NCI-H2171 treated with DMSO at 0.1 percent for 48 hours (cell line): ENCODE measurements at regions not wholly inside any gene's neighbourhood (a gene's known extent, or its start where the extent isn't known, plus 50 kb on each side); places are given as distances from the start of the nearest gene placed in this dataset.
"Not testable (repeated sequence)": the region's sequence is repeated elsewhere in the genome, so short reads cannot be mapped to it uniquely, and the experiment has no call there.

Experiments
- DNase-seq: peaks from one replicate; lab custom pipeline; 2025; lab: John Stamatoyannopoulos, UW

DNA sequence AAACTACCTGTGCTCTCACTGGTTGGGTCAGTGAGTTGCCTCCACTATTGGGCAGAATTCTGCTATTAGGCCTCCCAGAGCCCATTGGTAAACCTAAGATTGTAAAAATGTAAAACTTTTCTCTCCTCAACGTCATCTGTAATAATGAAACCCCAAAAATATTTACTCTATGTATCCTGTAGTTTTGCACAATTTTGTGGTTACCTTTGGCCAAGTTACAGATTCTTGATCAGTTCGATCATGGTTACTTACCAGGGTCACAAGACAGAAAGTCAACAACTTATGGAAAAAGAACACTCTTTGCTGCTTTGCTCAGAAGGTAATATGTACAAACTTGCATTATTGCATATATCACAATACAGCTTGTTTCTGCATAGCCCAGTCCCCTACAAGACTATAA lies 83.7 kb upstream of the KIF2A start:
- not testable (repeated sequence) for DNase-seq

DNA sequence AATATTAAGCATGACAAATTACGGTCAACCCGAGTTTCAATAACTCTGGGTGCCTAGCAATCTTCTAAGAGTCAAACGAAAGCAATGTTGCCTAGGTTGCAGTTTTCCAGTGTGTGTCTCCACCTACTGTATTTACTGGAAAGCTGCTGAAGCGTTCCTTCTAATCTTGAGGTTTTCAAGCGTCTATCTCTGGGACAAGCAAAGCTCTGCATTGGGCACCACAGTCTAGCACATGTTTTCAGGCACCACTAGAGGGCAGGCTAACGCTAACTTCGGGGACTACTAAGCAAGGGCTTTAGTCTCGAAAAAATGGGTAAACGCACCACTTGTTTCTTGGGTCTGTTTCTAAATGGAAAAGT lies 82.7 kb upstream of the KIF2A start:
- DNase-seq = not testable (repeated sequence)

DNA sequence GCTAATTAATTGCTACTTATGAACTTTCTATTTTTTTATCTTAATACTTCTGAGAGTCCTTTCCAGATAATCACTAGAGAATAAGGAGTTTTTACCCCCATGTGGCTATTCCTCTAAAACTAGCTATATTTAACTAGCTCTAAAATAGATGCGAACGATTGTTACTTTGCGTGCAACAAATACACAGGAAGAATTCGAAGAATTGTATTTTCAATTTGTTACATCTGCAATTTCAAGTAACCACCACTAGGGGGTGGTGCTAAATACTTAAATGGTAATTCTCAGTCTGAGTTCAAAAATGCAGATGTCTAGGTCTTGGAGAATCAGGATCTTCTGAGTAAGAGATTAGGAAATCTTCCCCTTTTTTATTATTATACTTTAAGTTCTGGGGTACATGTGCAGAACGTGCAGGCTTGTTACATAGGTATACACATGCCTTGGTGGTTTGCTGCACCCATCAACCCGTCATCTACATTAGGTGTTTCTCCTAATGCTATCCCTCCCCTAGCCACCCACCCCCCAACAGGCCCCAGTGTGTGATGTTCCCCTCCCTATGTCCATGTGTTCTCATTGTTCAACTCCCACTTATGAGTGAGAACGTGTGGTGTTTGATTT lies 80.9 kb upstream of the KIF2A start:
- not testable (repeated sequence) for DNase-seq

DNA sequence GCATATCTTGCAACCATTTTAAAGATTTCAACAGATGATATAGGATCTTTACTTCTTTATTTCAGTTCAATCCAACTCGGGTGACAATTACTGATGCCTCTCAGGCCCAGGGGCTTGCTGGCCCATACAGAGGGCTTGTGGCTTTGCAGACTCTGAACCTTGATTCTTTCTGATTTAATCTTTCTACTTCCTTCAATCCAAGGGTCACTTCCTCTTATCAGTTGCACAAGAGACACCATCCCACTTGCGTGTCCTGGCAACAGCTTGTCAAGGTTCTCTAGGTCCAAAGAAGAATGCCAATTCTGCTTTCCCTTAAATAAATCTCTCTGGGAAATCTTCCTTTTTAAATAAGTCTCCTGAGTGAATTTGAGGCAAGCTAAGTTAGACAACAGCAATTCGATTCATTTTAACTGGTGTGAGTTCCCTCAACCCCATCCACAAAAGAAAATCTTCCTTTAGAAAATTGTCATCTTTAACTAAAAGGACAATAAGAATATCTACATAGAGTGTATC lies 75.1 kb upstream of the KIF2A start:
- not testable (repeated sequence) for DNase-seq

DNA sequence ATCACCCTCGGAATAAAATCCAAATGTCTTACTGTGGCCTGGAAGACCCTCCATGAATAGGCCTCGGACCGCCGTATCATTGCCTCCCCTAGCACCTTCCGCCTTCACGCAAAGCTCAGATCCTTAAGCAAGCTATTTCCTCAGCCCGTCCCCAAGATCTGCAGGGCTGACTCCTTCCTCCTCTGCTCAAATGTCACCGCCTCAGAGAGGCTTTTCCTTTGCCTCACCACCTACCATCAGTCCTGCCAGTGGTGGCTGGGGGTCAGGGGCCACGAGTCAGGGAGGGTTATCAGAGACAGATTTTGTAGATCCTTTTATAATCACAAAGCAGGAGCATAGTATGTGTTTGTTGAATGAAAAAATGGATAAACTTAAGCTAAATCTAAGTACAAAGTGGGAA lies 74.4 kb upstream of the KIF2A start:
- DNase-seq = no peak

DNA sequence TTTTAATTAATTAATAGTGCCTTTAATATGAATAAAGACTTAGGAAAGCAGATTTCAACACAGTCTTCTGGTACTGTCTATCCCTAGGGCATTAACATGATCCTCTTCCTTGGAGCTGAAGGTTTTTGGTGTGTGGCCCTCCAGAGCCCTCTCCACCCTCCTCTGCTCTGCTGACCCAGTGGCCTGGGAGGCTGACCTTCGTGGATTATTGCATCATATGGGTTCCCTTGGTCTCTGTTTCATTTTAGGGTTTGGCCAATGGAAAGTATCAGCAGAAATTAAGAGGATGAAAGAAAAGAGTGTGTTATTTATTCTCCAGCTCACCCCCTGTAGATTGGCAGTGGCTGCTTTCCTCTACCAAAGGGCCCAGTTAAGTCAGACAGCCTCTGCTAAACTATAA lies 73.8 kb upstream of the KIF2A start:
- DNase-seq = not testable (repeated sequence)

DNA sequence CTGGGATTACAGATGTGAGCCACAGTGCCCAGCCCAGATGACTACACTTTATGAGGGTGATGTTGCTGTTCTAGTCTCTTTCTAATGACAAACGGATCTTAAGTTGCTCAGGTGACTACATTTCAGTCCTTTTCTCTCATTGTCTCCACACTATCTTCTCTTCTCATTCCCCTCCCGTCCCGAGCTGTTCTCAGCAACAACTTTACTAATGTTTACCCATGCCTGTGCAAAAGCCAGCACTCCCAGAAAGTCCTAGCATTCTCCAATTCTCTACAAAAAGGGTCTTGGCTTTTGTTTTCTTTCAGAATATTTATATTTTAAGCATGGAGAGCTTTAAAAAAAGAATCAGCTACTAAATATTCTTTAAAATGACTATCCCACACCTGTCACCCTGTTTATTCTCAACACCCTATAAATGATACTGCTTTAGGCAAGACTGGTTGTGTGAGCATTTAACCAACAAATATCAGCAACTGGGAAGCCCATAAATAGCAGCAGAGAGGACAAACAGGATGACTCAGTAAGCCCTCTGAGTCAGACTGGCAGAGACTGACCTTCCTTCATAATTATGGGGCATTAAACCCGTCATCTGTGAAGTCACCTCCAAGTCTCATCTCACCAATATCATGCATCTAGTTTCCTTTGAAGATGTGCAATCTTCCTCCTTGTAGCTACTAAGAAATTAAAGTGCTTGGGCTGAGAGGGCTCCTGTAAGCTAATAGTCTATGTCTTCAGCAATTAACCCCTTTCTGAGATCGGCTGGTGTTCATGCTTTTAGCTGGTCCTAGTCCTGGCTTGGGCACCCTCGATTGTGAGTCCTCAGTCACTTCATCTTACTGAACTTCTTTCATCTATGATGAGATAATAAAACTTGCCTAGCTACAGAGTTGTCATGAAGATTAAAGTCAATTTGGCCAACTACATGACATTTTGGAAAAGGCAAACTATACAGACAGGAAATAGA lies 72.6 kb upstream of the KIF2A start:
- DNase-seq = not testable (repeated sequence)

DNA sequence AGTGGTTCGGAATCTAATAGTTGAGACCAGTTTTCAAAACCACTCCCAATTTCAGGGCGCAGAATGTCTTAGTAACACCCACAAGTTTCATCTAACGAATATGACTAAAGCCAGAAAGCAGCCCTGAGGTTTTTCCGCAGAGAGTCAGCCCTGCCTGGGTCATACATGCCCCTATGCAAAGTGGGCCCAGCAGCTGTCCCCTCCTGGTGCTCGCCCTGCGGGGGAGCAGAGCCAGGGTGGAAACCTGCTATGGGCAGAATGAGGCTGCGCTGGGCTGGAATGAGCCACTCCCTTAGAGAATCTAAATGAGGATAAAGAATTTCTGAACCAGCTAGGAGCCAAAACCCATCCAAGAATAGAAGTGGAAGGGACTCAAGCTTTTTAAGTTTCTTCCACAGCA lies 69.4 kb upstream of the KIF2A start:
- not testable (repeated sequence) for DNase-seq

DNA sequence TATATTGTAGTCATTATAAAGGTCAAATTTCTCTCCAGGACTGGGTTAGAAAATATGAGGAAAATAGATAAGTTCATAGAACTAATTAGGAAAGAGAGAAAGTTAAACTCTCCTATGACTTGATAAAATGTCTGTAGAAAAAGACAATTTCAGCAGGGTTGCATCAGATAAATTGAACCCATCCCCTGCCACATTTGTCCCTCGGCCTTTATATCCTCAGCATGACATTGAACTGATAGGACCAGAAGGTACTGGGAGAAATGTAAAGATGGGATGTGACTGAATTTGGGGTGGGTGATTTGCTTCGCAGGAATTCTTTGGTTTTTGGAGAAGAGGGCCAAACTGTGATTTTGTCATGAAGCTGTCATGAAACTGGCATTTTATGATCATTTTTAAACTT lies 68.1 kb upstream of the KIF2A start:
- DNase-seq = not testable (repeated sequence)

DNA sequence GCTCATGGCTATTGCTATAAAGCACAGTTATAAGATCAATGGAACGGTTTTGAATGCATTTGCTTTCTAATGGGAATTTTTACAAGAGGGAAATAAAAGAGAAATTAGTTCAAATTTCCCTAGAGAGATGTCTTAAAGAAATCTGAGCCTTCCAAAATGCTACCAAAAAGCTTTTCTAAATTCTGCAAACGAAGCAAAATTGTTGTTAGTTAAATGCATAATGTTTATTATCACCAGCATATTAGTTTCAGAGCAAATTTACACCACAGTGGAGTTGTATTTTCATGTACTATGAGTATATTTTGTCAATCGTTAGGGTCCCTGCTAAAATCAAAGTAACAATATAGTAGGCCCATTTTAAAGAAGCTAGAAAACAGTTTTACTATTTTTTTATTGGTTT lies 67.4 kb upstream of the KIF2A start:
- not testable (repeated sequence) for DNase-seq

DNA sequence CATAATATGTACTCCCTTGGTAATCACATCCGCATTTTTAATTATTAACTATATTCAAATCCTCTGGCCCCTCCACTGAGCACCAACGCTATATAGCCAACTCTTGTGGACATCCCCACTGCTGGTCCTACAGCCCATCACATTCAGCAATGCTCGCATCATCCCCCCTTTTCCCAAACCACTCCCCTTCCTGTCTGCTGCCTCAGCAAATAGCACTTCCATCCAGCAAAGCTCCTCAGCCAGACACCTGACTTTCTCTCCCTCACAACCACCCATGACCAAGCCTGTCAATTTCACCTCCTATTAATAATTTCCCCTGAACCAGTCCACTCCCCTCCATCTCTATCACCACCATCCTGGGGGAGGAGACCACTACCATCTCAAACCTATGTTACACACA lies 65.5 kb upstream of the KIF2A start:
- DNase-seq = not testable (repeated sequence)

DNA sequence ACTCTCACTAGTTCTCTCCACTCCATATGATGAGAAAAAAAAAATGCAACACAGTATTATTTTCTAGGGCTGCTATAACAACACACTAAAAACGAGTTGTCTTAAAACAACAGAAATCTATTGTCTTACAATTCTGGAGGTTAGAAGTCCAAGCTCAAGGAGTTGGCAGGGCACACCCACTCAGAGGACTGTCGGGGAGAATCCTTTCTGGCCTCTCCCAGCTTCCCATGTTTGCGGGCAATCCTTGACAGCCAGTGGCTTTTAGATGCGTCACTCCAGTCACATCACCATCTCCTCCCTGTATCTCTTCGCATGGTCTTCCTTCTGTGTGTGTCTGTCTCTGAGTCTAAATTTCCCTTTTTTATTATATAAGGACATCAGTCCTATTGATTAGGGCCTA lies 64.0 kb upstream of the KIF2A start:
- DNase-seq = not testable (repeated sequence)

DNA sequence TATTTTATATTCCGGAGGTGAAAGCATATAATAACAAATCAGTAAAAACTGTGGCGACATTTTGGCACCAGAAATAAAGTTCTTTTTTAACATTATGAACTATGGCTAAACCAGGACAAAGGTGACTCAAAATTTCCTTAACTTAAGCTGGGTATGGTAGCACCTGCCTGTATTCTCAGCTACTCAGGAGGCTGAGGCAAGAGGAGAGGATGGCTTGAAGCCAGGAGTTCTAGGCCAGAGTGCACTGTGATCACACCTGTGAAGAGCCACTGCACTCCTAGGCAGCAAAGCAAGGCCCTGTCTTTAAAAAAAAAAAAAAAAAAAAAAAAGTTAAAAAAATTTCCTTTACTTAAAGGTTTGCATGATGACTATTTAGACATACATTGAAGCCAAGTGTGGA lies 63.0 kb upstream of the KIF2A start:
- not testable (repeated sequence) for DNase-seq

DNA sequence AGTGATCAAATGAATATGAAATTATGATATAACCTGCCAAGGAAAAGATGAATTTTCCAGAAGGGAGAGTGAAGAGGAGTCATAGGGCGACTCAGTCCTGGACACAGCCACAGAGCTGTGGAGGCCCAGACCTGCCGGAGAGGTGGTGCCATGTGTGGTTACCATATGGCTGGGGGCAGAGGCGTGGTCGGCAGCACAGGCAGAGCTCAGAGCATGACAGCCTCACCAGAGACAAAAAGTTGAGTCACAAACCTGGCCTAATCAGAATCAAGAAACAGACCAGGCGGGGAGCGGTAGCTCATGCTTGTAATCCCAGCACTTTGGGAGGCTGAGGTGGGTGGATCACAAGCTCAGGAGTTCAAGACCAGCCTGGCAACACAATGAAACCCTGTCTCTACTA lies 57.8 kb upstream of the KIF2A start:
- DNase-seq = peak; percentile 13

DNA sequence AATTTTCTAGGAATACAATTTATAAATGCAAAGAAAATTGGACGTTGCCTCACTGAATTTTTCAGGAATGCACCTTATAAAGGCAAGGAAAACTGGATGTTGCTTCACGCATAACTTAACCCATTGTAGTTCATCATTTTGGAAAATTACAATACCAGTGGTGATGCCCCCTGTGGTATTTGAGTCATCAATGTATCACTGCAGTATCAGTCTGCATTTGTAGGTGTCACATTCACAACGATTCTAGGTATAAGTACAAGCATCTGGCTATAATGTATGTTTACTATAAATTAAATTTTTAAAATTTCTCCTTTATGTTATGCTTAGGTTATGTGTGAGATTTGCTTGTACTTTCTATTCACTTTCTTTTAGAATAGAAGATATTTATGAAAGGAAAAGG lies 55.9 kb upstream of the KIF2A start:
- not testable (repeated sequence) for DNase-seq

DNA sequence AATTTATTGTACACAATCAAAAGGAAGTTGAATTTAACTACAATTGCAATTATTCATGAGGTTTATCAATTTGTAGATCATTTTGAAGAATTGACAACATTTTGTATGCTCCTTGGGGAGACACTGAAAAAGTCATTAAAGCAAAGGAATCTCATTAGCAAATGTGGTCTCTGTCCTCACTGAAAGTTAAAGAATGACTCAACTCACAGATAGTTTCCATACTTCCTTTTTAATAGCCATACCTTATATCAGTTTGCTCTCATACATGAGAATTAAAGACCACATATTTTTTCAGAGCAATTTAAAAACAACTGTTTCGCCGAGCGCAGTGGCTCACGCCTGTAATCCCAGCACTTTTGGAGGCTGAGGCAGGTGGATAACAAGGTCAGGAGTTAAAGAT lies 55.1 kb upstream of the KIF2A start:
- DNase-seq = not testable (repeated sequence)

DNA sequence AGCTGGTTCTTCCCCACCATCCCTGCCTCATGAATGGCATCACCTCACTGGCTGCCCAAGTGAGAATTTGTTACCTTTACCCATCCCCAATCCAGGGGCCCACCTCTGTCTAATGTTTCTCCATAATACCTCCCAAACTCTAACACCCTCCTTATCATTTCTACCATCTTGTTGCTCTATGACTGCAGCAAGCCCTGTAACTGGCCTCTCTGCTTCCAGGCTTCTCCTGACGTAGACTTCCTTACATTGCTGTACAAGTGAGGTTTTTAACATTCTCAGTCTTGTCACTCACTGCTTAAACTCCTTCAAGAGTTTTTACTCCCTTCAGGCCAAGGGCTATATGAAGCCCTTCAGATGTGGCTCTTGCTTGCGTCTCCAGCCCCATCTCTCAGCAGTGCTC lies 53.5 kb upstream of the KIF2A start:
- not testable (repeated sequence) for DNase-seq

DNA sequence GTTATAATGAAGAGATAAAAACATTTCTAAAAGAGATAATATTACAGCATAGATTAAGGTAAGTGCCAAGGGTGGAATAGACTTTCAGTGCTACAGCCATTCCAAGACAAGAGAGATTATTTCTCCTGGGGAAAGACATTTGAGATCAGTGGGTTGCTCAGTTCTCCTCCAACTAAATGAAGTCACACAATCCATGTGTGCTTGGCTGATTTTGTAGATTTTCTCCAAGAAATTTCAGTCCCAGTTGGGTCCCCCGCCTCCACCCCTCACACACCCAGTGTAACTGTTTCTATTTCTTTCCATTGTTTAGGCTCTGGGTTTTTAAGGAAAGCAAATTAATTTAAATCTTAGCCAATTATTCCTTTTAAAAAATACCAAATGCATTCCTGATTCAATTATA lies 50.5 kb upstream of the KIF2A start:
- not testable (repeated sequence) for DNase-seq

DNA sequence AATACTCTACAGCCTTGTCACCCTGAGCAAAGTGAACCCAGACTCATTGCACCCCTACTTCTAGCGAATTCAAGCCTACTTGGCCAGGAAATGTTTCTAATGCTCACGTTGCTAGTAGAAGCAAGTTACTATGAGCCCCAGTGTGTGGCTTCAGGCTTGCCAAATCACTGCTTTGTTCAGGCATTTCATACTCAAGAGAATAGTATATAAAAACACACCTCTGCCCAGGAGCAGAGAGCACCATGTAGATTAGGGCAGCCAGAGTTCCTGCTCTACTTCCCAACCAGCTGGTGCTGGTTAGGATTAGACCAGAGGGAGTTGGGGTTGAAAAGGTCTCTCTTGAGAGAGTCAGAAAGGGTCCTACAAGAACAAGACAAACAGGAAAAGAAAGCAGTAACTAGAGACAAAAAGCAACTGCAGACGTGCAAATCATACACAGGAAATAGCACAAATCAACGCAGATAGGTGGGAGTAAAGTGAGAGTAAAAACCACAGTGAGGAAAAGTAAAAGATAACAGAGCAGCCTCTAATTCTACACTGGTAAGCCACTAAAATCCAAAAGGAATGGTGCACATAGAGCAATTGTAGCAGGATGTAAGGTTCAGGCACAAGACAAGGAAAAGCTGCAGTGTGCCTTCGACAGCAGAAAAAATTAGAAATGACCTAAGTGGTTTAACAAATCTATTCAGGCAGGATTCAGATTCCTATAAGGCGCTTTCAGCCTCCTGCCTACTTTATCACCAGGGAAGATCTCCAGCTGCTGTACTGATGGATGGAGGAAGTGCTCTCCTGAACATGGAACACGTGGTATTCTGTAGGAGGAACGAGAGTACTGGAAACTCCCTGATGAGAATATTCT lies 49.6 kb upstream of the KIF2A start:
- DNase-seq = peak; percentile 66
